Aorta (tissue), 5 donors: ENCODE measurements at regions not wholly inside any gene's neighbourhood (a gene's known extent, or its start where the extent isn't known, plus 50 kb on each side); places are given as distances from the start of the nearest gene placed in this dataset.
A peak's percentile ranks its signal among the peaks of the same experiment; 100 is the strongest.

Source experiments
- ATAC-seq: fragments of 200-7000 bp; cut with Tn5 transposase; one replicate; pipeline ENCODE4 v1.9.1; 2022; ENCODE audit warnings: moderate library complexity; ENCODE audit not compliant: low FRiP score
- DNase-seq, 2 donors: peaks; one replicate each; pipeline ENCODE4 v3.0.0-alpha.2; 2020
- H3K27ac ChIP-seq, 2 donors: one replicate each; pipeline ENCODE4 v1.5.1; 2013; ENCODE audit warnings: low read length in 2 of 2, mild to moderate bottlenecking in 2 of 2, moderate library complexity in 2 of 2, control low read depth in 1 of 2, inconsistent platforms in 1 of 2, low read depth in 1 of 2
- H3K27me3 ChIP-seq, 2 donors: one replicate each; pipeline ENCODE4 v1.6.1; 2013; ENCODE audit warnings: control low read depth in 1 of 2, low read length in 1 of 2, mild to moderate bottlenecking in 1 of 2, moderate library complexity in 1 of 2; ENCODE audit not compliant: insufficient read depth in 2 of 2, control insufficient read depth in 1 of 2
- H3K36me3 ChIP-seq, 2 donors: one replicate each; pipeline ENCODE4 v1.6.1; 2013; ENCODE audit warnings: control low read depth in 1 of 2, low read length in 1 of 2, mild to moderate bottlenecking in 1 of 2; ENCODE audit not compliant: insufficient read depth in 2 of 2, control insufficient read depth in 1 of 2
- H3K4me1 ChIP-seq, 2 donors: one replicate each; pipeline ENCODE4 v1.6.1; 2013; ENCODE audit warnings: low read length in 2 of 2, control low read depth in 1 of 2, mild to moderate bottlenecking in 1 of 2, moderate library complexity in 1 of 2; ENCODE audit not compliant: insufficient read depth in 2 of 2, control insufficient read depth in 1 of 2
- H3K4me3 ChIP-seq, 2 donors: one replicate each; pipeline ENCODE4 v1.5.1; 2013; ENCODE audit warnings: low read length in 2 of 2, control low read depth in 1 of 2, mild to moderate bottlenecking in 1 of 2
- H3K9me3 ChIP-seq: one replicate; pipeline ENCODE4 v1.6.1; 2013; ENCODE audit warnings: mild to moderate bottlenecking, low read length; ENCODE audit not compliant: control insufficient read depth
- WGBS, 2 donors: extraction: QIAGEN DNeasy Blood & Tissue Kit; methylation state at CpG; one replicate each; pipeline ENCODE4 v1.1.7; 2013; 5-methylcytosine and 5-hydroxymethylcytosine counted together
- intact Hi-C, 2 donors: fragments of 100-400 bp; cut with DNase I; formaldehyde crosslinking; loops; one replicate each; pipeline versions ENCODE4 v1.14.2 to v1.15.0; 2022
- donor health status: healthy with polysubstance abuse.
- donor health status: Bipolar disorder and iron deficiency.
- donor health status: DM: no; HTN: no; CAD: no.
- donor health status: DM: no; HTN: no; CAD: no.
- donor health status: DM: yes; HTN: yes; CAD: no.

- Histone ChIP-seq H3K4me3 (no peak overlapping the region), H3K9me3 (no peaks in the 10 kb centered on the region), H3K36me3 (no peaks in the 10 kb centered on the region), H3K4me1 (no peaks in the 10 kb centered on the region), H3K27ac (no peak overlapping the region), H3K27me3 (no peaks in the 10 kb centered on the region)
- 87 to 96% methylated on average over 1 of the region's 1 CpG for WGBS, 2 donors
- ATAC-seq (no peak), DNase-seq (no peak)
- intact Hi-C loops = no loop called here
Observed at GRCh38 chr5:13263701-13264100, 680.8 kb downstream of the DNAH5 start.

- intact Hi-C loops = no loop called here
- no peaks in the 10 kb centered on the region for H3K36me3 ChIP-seq
- no peaks in the 10 kb centered on the region for H3K27me3 ChIP-seq
- no peak overlapping the region for H3K27ac ChIP-seq
- ATAC-seq (no peak), DNase-seq (no peak)
- no peaks in the 10 kb centered on the region for H3K4me1 ChIP-seq
- no peak overlapping the region for H3K4me3 ChIP-seq
- H3K9me3 ChIP-seq = no peaks in the 10 kb centered on the region
Observed at GRCh38 chr5:13253111-13253510, 691.4 kb downstream of the DNAH5 start.

GRCh38 chr5:13252699-13253098, 691.8 kb downstream of the DNAH5 start:
- no peak overlapping the region for H3K4me3 ChIP-seq
- 82 to 91% methylated on average over 5 of the region's 5 CpGs for whole genome bisulfite sequencing, 2 donors
- no peak overlapping the region for H3K27ac ChIP-seq
- no peaks in the 10 kb centered on the region for H3K36me3 ChIP-seq
- H3K9me3 ChIP-seq = no peaks in the 10 kb centered on the region
- no peaks in the 10 kb centered on the region for H3K27me3 ChIP-seq
- ATAC-seq = no peak
- intact Hi-C loops = no loop called here
- H3K4me1 ChIP-seq = no peaks in the 10 kb centered on the region
- DNase-seq = no peak

- H3K27me3 ChIP-seq = no peaks in the 10 kb centered on the region
- no peak overlapping the region for H3K27ac ChIP-seq
- intact Hi-C loops = no loop called here
- H3K4me3 ChIP-seq = no peak overlapping the region
- peak in 1 of 2 donors; percentile 43 for DNase-seq
- H3K4me1 ChIP-seq = no peaks in the 10 kb centered on the region
- ATAC-seq = no peak
- 23 to 29% methylated on average over 7 of the region's 7 CpGs for WGBS, 2 donors
- no peaks in the 10 kb centered on the region for H3K9me3 ChIP-seq
- no peaks in the 10 kb centered on the region for H3K36me3 ChIP-seq
Observed at GRCh38 chr5:13251623-13252376, 692.7 kb downstream of the DNAH5 start.

- no peaks in the 10 kb centered on the region for H3K4me1 ChIP-seq
- intact Hi-C loops = no loop called here
- H3K27ac ChIP-seq = no peak overlapping the region
- no peaks in the 10 kb centered on the region for H3K27me3 ChIP-seq
- WGBS, 2 donors = 62 to 75% methylated on average over 4 of the region's 4 CpGs
- H3K4me3 ChIP-seq = no peak overlapping the region
- ATAC-seq (no peak), DNase-seq (no peak)
- H3K36me3 ChIP-seq = no peaks in the 10 kb centered on the region
- H3K9me3 ChIP-seq = no peaks in the 10 kb centered on the region
Observed at GRCh38 chr5:13250464-13251291, 693.8 kb downstream of the DNAH5 start.

- Histone ChIP-seq H3K9me3 (no peaks in the 10 kb centered on the region), H3K4me1 (no peaks in the 10 kb centered on the region), H3K36me3 (no peaks in the 10 kb centered on the region), H3K27ac (no peak overlapping the region), H3K27me3 (no peaks in the 10 kb centered on the region), H3K4me3 (no peak overlapping the region)
- DNase-seq = no peak
- no peak for ATAC-seq
- intact Hi-C loops = no loop called here
- WGBS, 2 donors = 83 to 95% methylated on average over 1 of the region's 1 CpG
Observed at GRCh38 chr5:13249854-13250253, 694.6 kb downstream of the DNAH5 start.

GRCh38 chr5:13248253-13248652, 696.2 kb downstream of the DNAH5 start:
- no peak for ATAC-seq
- no peaks in the 10 kb centered on the region for H3K4me1 ChIP-seq

GRCh38 chr5:13246053-13246452, 698.4 kb downstream of the DNAH5 start:
- Histone ChIP-seq H3K9me3 (peaks cover 5% of the 10 kb centered on the region), H3K27ac (no peak overlapping the region), H3K4me1 (no peaks in the 10 kb centered on the region), H3K36me3 (no peaks in the 10 kb centered on the region), H3K4me3 (no peak overlapping the region), H3K27me3 (no peaks in the 10 kb centered on the region)
- WGBS, 2 donors = 67 to 68% methylated on average over 5 of the region's 5 CpGs
- DNase-seq (no peak), ATAC-seq (no peak)
- intact Hi-C loops = no loop called here

More at GRCh38 chr5:13248253-13248652, 696.2 kb downstream of the DNAH5 start:
- no peaks in the 10 kb centered on the region for H3K27me3 ChIP-seq
- H3K9me3 ChIP-seq = peaks cover 5% of the 10 kb centered on the region
- no peak overlapping the region for H3K4me3 ChIP-seq
- no peaks in the 10 kb centered on the region for H3K36me3 ChIP-seq
- WGBS, 2 donors = 48 to 58% methylated on average over 3 of the region's 3 CpGs
- no peak for DNase-seq
- H3K27ac ChIP-seq = no peak overlapping the region
- intact Hi-C loops = no loop called here

- Histone ChIP-seq H3K27me3 (no peaks in the 10 kb centered on the region), H3K9me3 (peaks cover 6% of the 10 kb centered on the region), H3K4me1 (no peaks in the 10 kb centered on the region), H3K36me3 (no peaks in the 10 kb centered on the region), H3K27ac (no peak overlapping the region), H3K4me3 (no peak overlapping the region)
- intact Hi-C loops = no loop called here
- WGBS, 2 donors = 88 to 95% methylated on average over 16 to 20 of the region's 20 CpGs
- DNase-seq (no peak), ATAC-seq (no peak)
Observed at GRCh38 chr5:13244151-13244550, 700.3 kb downstream of the DNAH5 start.
